ENCODE measurements at regions not wholly inside any gene's neighbourhood (a gene's known extent, or its start where the extent isn't known, plus 50 kb on each side); places are given as distances from the start of the nearest gene placed in this dataset.

GRCh38 chr4:123671636-123672404 is 275.2 kb downstream of the SPRY1 start:
- Histone ChIP-seq H3K4me2 (ENCODE audit: low read length) (no peak overlapping the region), H3K9me3 (ENCODE audit: control insufficient read depth, insufficient read depth, low read length) (no peaks in the 10 kb centered on the region), H3K79me2 (ENCODE audit: control insufficient read depth, low read length) (no peaks in the 10 kb centered on the region), H3K9me2 (replicated peaks; ENCODE audit: control insufficient read depth, low read length) (no peaks in the 10 kb centered on the region), H3K4me1 (ENCODE audit: control insufficient read depth, low read length) (no peaks in the 10 kb centered on the region), H3K36me3 (ENCODE audit: control insufficient read depth, low read length) (no peaks in the 10 kb centered on the region), H4K20me1 (ENCODE audit: control insufficient read depth, insufficient read depth, low read depth, low read length) (no peaks in the 10 kb centered on the region), H3K4me3 (ENCODE audit: low read length) (no peak overlapping the region), H3F3A (ENCODE audit: control insufficient read depth, insufficient read depth) (no peaks in the 10 kb centered on the region), H3K27ac (ENCODE audit: low read depth, low read length) (no peak overlapping the region), H3K27me3 (ENCODE audit: control insufficient read depth, low read length) (no peaks in the 10 kb centered on the region)
- TF ChIP-seq EZH2phosphoT487 (IDR thresholded peaks at IDR 0.05; ENCODE audit: borderline replicate concordance, low read length), result no peak
- TF ChIP-seq CTCF (IDR thresholded peaks at IDR 0.05; ENCODE audit: low read depth, low read length, poor library complexity, severe bottlenecking), result no peak

- TF ChIP-seq EZH2phosphoT487 (IDR thresholded peaks at IDR 0.05; ENCODE audit: borderline replicate concordance, low read length) (no peak), CTCF (IDR thresholded peaks at IDR 0.05; ENCODE audit: low read depth, low read length, poor library complexity, severe bottlenecking) (no peak)
- Histone ChIP-seq H3K36me3 (ENCODE audit: control insufficient read depth, low read length) (no peaks in the 10 kb centered on the region), H3K9me2 (replicated peaks; ENCODE audit: control insufficient read depth, low read length) (no peaks in the 10 kb centered on the region), H3K4me2 (ENCODE audit: low read length) (no peak overlapping the region), H3K27ac (ENCODE audit: low read depth, low read length) (no peak overlapping the region), H4K20me1 (ENCODE audit: control insufficient read depth, insufficient read depth, low read depth, low read length) (no peaks in the 10 kb centered on the region), H3K79me2 (ENCODE audit: control insufficient read depth, low read length) (no peaks in the 10 kb centered on the region), H3F3A (ENCODE audit: control insufficient read depth, insufficient read depth) (no peaks in the 10 kb centered on the region), H3K27me3 (ENCODE audit: control insufficient read depth, low read length) (no peaks in the 10 kb centered on the region), H3K4me1 (ENCODE audit: control insufficient read depth, low read length) (no peaks in the 10 kb centered on the region), H3K4me3 (ENCODE audit: low read length) (no peak overlapping the region), H3K9me3 (ENCODE audit: control insufficient read depth, insufficient read depth, low read length) (no peaks in the 10 kb centered on the region)
Measured at GRCh38 chr4:123672987-123673386, 276.4 kb downstream of the SPRY1 start.

GRCh38 chr4:123673971-123674370 is 277.4 kb downstream of the SPRY1 start:
- Histone ChIP-seq H3K9me2 (replicated peaks; ENCODE audit: control insufficient read depth, low read length) (no peaks in the 10 kb centered on the region), H3F3A (ENCODE audit: control insufficient read depth, insufficient read depth) (no peaks in the 10 kb centered on the region), H3K4me3 (ENCODE audit: low read length) (no peak overlapping the region), H3K27ac (ENCODE audit: low read depth, low read length) (no peak overlapping the region), H3K9me3 (ENCODE audit: control insufficient read depth, insufficient read depth, low read length) (no peaks in the 10 kb centered on the region), H3K4me2 (ENCODE audit: low read length) (no peak overlapping the region), H3K4me1 (ENCODE audit: control insufficient read depth, low read length) (no peaks in the 10 kb centered on the region), H3K27me3 (ENCODE audit: control insufficient read depth, low read length) (no peaks in the 10 kb centered on the region), H3K36me3 (ENCODE audit: control insufficient read depth, low read length) (no peaks in the 10 kb centered on the region), H4K20me1 (ENCODE audit: control insufficient read depth, insufficient read depth, low read depth, low read length) (no peaks in the 10 kb centered on the region), H3K79me2 (ENCODE audit: control insufficient read depth, low read length) (no peaks in the 10 kb centered on the region)
- TF ChIP-seq EZH2phosphoT487 (IDR thresholded peaks at IDR 0.05; ENCODE audit: borderline replicate concordance, low read length), result no peak

GRCh38 chr4:123674762-123675465 is 278.3 kb downstream of the SPRY1 start:
- Histone ChIP-seq H3K9me3 (ENCODE audit: control insufficient read depth, insufficient read depth, low read length) (no peaks in the 10 kb centered on the region), H3K27ac (ENCODE audit: low read depth, low read length) (no peak overlapping the region), H3K4me1 (ENCODE audit: control insufficient read depth, low read length) (no peaks in the 10 kb centered on the region), H3K4me3 (ENCODE audit: low read length) (no peak overlapping the region), H4K20me1 (ENCODE audit: control insufficient read depth, insufficient read depth, low read depth, low read length) (no peaks in the 10 kb centered on the region), H3K4me2 (ENCODE audit: low read length) (no peak overlapping the region), H3K27me3 (ENCODE audit: control insufficient read depth, low read length) (no peaks in the 10 kb centered on the region), H3F3A (ENCODE audit: control insufficient read depth, insufficient read depth) (no peaks in the 10 kb centered on the region), H3K9me2 (replicated peaks; ENCODE audit: control insufficient read depth, low read length) (no peaks in the 10 kb centered on the region), H3K79me2 (ENCODE audit: control insufficient read depth, low read length) (no peaks in the 10 kb centered on the region), H3K36me3 (ENCODE audit: control insufficient read depth, low read length) (no peaks in the 10 kb centered on the region)
- no peak for TF ChIP-seq CTCF (IDR thresholded peaks at IDR 0.05; ENCODE audit: low read depth, low read length, poor library complexity, severe bottlenecking)
- TF ChIP-seq EZH2phosphoT487 (IDR thresholded peaks at IDR 0.05; ENCODE audit: borderline replicate concordance, low read length), result no peak

All from DOHH2 (cell line).